Ishikawa (cell line): ENCODE measurements at regions not wholly inside any gene's neighbourhood (a gene's known extent, or its start where the extent isn't known, plus 50 kb on each side); places are given as distances from the start of the nearest gene placed in this dataset.

Source experiments
- CEBPB ChIP-seq: IDR thresholded peaks from 2 replicates; pipeline ENCODE4 v1.6.1; 2012
- MAX ChIP-seq: IDR thresholded peaks from 2 replicates; pipeline ENCODE4 v1.6.1; 2012
- RAD21 ChIP-seq: IDR thresholded peaks from 2 replicates; pipeline ENCODE4 v1.6.1; 2012; ENCODE audit warnings: low read depth
- REST ChIP-seq: IDR thresholded peaks from 2 replicates; pipeline ENCODE4 v1.6.1; 2012; ENCODE audit warnings: low read depth, mild to moderate bottlenecking
- TAF1 ChIP-seq: IDR thresholded peaks from 2 replicates; pipeline ENCODE4 v1.6.1; 2012; ENCODE audit warnings: low read depth, mild to moderate bottlenecking
- TCF12 ChIP-seq: IDR thresholded peaks from 2 replicates; pipeline ENCODE4 v1.6.1; 2012; ENCODE audit warnings: low read depth
- TEAD4 ChIP-seq: IDR thresholded peaks from 2 replicates; pipeline ENCODE4 v1.6.1; 2012
- YY1 ChIP-seq: IDR thresholded peaks from 2 replicates; pipeline ENCODE4 v1.6.1; 2012; ENCODE audit warnings: low read depth

GRCh38 chr5:53263151-53263550 lies 153.6 kb upstream of the MOCS2 start:
- no peak for TF ChIP-seq RAD21
- no peak for TF ChIP-seq TAF1
- TF ChIP-seq TEAD4, result no peak
- TF ChIP-seq REST, result no peak
- no peak for TF ChIP-seq YY1
- no peak for TF ChIP-seq TCF12
- no peak for TF ChIP-seq MAX
- no peak for TF ChIP-seq CEBPB
